GM12891 (cell line): ENCODE measurements at regions not wholly inside any gene's neighbourhood (a gene's known extent, or its start where the extent isn't known, plus 50 kb on each side); places are given as distances from the start of the nearest gene placed in this dataset.
"Not testable (repeated sequence)": the region's sequence is repeated elsewhere in the genome, so short reads cannot be mapped to it uniquely, and the experiment has no call there.

Source experiments
- DNase-seq: peaks from one replicate; pipeline ENCODE4 v3.0.0; 2011; ENCODE audit warnings: low spot score; ENCODE audit not compliant: insufficient read length
- FAIRE-seq: peaks from 2 replicates; lab custom pipeline; 2011; peaks lifted over from hg19 to GRCh38; lab: Jason Lieb, UNC
- PAX5 ChIP-seq: IDR thresholded peaks from 2 replicates; pipeline ENCODE4 v1.6.1; 2011; ENCODE audit warnings: low read length, moderate library complexity, mild to moderate bottlenecking; ENCODE audit not compliant: insufficient read depth, severe bottlenecking
- POLR2A ChIP-seq: IDR thresholded peaks from 2 replicates; pipeline ENCODE4 v1.6.1; 2011; ENCODE audit warnings: low read depth, low read length, control low read depth
- POLR2AphosphoS5 ChIP-seq: IDR thresholded peaks from 2 replicates; pipeline ENCODE4 v1.6.1; 2011; ENCODE audit warnings: low read depth, low read length, control low read depth
- POU2F2 ChIP-seq: IDR thresholded peaks from 2 replicates; pipeline ENCODE4 v1.6.1; 2011; ENCODE audit warnings: low read depth, mild to moderate bottlenecking, control low read depth, low read length, moderate library complexity
- SPI1 ChIP-seq: IDR thresholded peaks from 2 replicates; pipeline ENCODE4 v1.6.1; 2011; ENCODE audit warnings: low read depth, low read length, control low read depth
- TAF1 ChIP-seq: IDR thresholded peaks from 2 replicates; pipeline ENCODE4 v1.6.1; 2011; ENCODE audit warnings: low read depth, low read length, control low read depth

DNA sequence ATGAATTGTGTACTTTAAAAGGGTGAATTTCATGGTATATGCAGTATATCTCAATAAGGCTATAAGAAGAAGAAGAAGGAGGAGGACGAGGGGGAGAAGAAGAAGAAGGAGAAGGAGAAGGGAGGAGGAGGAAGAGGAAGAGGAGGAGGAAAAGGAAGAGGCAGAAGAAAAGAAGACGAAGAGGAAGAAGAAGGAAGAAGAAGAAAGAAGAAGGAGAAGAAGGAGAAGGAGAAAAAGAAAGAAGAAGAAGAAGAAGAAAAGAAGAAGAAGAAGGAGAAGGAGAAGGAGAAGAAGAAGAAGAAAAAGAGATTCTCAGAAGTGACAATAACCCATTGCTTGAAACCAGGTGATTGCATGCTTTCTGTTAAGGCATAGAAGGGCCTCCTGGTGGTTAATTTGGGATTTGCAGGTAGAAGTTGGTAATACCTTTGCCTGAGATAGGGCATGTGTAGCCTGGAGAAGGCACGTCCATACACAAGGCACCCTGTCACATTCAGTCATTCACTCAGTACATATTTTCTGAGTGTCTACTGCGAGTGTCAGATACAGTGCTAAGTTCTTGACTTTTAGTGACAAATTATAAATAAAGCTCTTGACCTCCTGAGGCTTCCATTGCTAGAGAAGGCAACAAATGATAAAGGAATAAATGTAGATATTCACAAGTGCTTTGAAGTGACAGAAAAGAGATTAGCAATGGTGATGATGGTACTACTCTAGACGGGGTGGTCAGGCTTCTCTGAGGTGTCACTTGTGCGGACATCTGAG, 231.3 kb downstream of the NPR3 start:
- FAIRE-seq (peak; percentile 9), DNase-seq (peak; percentile 17)
- no peak for TF ChIP-seq POU2F2
- TF ChIP-seq POLR2AphosphoS5, result no peak
- no peak for TF ChIP-seq POLR2A
- no peak for TF ChIP-seq PAX5
- TF ChIP-seq SPI1, result no peak
- TF ChIP-seq TAF1, result no peak

DNA sequence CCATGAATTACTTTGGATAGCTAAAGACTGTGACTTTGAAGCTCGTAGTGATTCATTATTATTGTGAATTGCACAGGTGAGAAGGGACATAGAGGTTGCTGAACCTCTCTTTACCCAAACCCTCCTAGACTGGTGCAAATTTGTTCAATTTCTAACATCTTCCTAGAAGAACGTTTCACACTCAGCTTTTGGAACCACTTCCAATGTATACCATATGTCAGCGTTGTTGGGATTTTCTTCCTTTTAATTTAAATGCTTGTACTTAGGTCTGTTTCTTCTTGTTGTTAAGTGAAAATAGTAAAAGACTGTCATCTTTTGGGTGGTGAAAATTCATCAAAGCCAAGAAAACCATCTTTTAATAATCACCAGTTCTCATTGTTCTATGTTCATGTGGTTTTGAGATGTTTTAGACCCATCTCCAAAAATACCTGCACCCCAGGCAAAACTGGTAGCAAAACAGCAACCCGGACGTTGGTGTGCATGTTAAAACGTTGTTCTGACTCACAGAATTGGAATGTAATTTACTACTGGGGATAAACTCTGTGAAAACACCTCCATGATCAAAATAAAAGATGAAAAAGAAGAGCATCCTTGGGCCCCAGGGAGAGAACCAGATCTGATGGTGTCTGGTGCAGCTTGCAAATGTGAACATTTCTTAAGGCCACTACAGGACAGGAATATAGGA, 238.3 kb downstream of the NPR3 start:
- DNase-seq (no peak), FAIRE-seq (no peak)
- no peak for TF ChIP-seq POLR2A

DNA sequence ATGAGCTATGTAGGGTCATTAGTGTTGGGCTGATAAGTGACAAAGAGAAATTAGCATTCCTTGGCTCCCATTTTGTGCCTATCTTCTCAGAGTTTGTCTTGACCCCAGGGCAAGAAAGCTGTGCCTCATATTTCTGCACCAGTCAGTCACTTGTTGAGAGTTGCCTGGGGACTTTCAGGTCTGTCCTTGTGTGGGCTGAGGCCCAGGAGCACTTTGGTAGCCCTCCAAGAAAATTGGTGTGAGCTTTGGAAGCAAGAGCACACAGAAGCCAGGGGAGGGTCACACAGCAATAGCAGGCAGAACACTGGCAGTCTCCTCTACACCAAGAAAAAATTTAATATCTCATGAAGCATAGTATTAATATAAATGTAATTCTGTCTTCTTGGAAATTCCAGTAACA, 239.9 kb downstream of the NPR3 start:
- no peak for TF ChIP-seq POLR2A
- TF ChIP-seq TAF1, result no peak
- TF ChIP-seq POLR2AphosphoS5, result no peak
- TF ChIP-seq SPI1, result no peak
- no peak for TF ChIP-seq POU2F2
- TF ChIP-seq PAX5, result no peak
- DNase-seq, result no peak
- FAIRE-seq, result no peak

DNA sequence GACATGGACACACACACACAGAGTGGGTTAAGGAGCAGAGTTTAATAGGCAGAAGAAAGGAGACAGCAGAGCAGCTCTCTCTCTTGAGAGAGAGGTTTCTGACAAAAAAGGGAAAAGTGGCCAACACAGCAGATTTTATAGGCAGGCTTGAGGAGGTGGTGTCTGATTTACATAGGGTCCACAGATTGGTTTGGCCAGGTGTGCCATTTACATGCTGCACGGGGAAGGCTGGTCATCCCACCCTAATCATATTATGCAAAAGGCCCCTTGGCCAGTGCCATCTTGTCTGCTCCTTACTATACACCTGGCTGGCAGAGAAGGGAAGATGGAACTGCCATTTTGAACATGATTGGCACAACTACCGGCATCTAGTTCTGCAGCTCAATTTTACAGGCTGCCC, 240.8 kb downstream of the NPR3 start:
- no peak for FAIRE-seq
- TF ChIP-seq POU2F2, result no peak
- no peak for TF ChIP-seq POLR2A
- no peak for TF ChIP-seq TAF1
- no peak for TF ChIP-seq POLR2AphosphoS5
- no peak for TF ChIP-seq SPI1
- TF ChIP-seq PAX5, result no peak
- DNase-seq, result no peak

DNA sequence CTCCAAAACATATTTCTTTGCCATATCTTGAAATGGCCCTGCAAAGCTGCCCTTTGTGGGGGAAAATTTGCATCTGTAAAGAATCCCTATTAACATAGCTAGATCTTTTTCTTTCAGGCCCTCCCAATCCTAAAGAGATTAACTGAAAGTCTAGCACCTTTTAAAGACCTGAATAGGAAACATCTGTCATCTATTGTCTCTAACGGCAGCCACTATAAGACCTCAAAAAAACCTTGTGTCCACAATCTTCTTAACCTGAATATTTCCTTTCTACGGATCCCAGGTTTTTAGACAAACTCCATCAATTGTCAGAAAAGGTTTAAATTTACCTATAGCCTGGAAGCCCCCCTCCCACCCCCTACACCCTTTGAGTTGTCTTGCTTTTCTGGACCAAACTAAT, 241.3 kb downstream of the NPR3 start:
- DNase-seq, FAIRE-seq: not testable (repeated sequence)

DNA sequence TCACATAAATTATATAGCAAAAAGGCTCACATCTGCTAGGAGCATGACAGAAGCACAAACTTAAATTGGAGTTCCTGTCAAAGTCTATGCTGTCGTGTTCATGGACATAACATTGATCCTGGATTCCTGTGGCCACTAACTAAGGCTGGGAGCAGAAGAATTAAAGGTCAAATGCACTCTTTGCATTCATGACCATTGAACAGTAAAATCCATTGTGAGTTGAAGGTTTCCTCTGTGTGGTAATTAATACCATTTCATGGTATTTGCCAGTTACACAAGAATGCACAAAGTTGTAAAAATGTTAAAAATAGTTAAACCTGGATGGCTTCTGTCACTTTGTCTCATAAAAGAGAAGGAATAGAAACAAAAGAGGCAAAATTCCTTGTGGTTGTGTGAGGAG, 242.6 kb downstream of the NPR3 start:
- TF ChIP-seq PAX5, result no peak
- TF ChIP-seq POU2F2, result no peak
- TF ChIP-seq SPI1, result no peak
- no peak for TF ChIP-seq POLR2A
- no peak for TF ChIP-seq TAF1
- TF ChIP-seq POLR2AphosphoS5, result no peak
- DNase-seq (no peak), FAIRE-seq (no peak)

DNA sequence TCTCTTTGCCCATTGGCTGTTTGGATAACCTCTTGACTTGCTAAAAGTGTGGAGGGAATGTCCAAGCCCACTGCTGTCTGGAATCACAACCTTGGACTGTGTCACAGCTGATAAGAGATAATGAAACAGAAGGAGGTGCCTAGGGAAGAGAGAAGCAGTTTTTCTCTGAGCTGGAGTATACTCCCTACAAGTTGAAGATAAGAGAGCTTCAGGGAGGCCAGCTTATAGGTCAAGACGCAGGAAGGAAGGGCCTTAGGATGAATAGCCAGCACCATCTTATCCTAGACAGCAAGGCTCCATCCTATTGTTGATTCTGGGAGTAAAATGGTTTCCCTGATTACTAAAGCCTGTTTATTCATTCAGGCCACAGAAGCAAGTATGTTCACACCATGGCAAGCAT, 244.7 kb downstream of the NPR3 start:
- FAIRE-seq (no peak), DNase-seq (no peak)
- no peak for TF ChIP-seq SPI1
- no peak for TF ChIP-seq PAX5
- no peak for TF ChIP-seq POLR2A
- TF ChIP-seq TAF1, result no peak
- TF ChIP-seq POU2F2, result no peak
- no peak for TF ChIP-seq POLR2AphosphoS5

DNA sequence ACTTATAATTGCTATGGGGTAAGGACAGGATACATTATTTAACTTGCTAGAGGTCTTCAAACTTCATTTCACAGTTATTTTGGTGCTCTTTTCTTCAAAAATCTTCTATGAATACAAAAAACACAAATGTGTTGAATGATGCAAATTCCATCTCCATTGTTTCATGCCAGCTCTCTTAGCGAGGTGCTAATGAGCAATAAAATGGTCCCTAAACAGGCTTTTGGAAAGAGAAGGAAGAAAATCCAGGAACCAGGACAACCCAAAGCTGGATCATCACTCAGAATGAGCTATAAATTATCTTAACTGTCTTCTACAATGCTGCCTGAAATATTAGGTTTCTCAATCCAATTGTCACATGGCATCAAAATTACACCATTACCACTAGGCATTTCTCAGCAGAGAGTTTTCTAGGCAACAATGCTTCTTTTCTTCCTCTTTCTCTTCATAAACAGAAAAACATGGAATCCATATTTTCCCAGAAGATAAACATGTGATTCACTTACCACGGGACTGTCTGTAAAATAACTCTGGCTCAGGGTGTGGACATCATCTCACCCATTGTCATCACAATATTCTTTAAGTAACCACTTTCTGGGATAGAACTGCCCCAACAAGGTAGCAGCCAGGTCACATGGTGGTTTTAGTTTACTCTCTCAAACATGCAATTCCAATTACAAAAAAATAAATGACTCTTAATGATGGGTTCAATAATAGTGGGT, 249.4 kb downstream of the NPR3 start:
- no peak for DNase-seq
- FAIRE-seq, result no peak
- TF ChIP-seq PAX5 (no peak), POU2F2 (no peak), SPI1 (no peak), POLR2A (no peak), TAF1 (no peak), POLR2AphosphoS5 (no peak)

DNA sequence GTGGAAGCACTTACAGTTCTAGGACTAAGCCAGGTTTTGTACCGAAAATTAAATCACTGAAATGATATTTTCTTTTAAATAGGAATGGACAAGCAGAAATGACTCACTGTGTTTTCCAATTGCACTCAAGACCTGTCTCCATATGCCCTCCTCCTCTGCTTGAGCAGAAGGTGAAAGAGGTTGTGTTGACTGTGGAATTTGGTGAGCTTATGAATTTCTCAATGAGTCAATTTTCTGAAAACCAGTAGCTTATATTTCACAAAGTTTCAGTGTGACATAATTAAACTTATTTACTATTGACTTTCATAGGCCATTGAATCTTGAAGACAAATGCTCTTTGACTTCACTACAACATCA, 249.9 kb downstream of the NPR3 start:
- DNase-seq (no peak), FAIRE-seq (no peak)
- no peak for TF ChIP-seq POLR2AphosphoS5
- TF ChIP-seq POLR2A, result no peak
- TF ChIP-seq PAX5, result no peak
- no peak for TF ChIP-seq TAF1
- no peak for TF ChIP-seq SPI1
- no peak for TF ChIP-seq POU2F2

DNA sequence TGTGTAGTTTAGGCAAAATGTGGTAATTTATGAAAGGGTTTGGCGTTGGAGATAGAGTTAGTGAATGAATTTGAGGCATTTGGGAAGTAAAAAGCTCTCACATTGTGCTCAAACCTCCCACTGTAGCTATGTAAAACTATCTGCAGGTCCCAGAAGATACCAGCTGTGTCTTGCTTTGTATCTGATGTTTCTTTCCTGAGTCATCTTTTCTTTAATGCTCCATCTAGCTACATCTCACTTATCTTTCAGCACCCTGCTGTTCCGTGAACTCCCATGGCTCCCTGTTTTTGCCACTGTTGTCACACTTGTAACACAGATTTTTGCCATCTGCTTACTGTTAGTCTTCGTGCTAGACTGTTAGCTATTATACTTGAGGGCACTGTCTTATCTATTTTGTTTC, 253.1 kb downstream of the NPR3 start:
- DNase-seq (no peak), FAIRE-seq (no peak)
- TF ChIP-seq POU2F2, result no peak
